ENCODE measurements at regions not wholly inside any gene's neighbourhood (a gene's known extent, or its start where the extent isn't known, plus 50 kb on each side); places are given as distances from the start of the nearest gene placed in this dataset.

DNA sequence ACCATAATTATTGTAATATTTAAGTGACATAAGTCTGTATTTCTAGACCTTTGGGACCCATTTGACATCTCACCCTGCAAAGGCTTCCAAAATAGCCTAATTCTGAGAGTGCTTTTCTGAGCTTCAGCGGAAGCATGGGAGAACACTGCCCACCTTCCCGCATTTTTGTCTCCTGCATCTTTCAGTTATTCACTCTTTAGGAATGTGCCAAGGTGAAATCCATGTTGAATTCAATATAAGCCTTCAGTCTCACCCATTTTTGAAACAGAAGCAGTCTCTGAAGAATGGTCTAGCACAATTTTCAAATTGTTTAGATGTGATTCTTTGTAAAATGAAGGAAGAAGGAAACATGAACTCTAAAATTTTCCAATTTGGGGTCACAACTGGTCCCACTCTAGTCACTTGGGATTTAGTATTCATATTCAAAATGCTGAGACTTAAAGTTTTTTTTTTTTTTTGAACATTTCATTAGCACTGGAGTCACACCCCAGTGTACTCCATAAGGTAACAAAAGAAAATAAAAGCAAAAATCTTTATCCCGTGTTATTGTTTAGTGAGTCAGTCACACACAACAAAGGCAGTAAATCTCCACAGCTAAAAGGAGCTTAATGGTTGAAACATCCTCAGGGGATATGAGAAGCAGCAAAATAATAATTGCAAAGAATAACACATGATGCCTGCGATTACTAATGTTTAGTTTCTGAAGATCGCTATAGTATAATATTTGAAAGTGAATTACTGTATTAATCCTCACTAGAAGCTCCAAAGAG lies 479.9 kb upstream of the BTBD3 start:
- no peak for DNase-seq

DNA sequence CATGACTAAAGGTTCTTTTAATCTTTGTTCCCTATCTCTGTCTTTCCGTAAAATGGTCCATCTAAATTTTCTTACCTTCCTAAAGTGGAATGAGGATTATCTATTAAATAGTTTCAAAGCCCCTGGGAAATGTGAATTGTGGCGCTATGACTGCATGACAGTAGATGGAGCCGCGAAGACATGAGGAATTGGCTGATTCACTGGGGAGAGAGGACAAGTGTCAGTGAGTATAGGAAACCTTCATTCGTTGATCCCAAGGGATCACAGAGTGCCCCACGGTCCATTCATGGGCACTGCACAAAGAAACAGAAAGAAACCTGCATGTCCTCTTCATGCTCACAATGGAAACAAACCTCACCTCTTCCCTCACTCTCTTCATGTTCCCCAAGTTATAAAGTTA lies 479.3 kb upstream of the BTBD3 start:
- DNase-seq: no peak

DNA sequence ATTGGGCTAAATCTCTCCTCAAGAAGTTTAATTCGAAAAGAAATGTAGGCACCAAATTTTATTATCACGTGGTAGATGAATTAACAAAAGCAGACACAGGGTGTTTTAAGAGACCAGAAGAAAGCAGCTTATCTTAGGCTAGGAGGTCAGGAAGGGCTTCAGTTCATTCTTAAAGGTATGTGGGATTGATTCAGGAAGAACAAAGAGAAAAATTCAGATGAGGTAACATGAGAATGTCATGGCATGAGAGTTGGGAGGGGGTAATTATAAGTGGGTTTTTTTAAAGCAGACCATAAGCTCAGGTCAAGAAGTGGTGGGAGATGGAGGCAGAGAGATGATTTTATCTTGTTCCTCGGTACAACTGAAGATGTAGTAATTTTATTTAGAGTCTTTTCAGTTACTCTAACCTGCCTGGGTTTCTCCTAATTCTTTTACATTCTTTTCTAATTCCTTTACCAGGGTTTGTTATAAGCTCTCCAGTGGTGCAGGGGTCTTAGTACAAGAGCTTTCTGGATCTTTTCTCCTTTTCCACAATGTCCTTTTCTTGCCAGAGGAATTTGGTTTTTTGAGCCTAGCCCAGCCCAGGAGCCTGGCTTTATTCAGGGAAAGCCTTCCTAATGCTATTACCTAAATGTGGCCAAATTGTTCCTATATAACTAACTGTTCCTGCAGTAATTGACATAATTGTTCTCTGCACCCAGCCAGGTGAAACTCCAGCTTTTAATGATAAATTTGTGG lies 474.1 kb upstream of the BTBD3 start:
- no peak for DNase-seq

GRCh38 chr20:11445161-11445560 lies 472.5 kb upstream of the BTBD3 start:
- DNase-seq: no peak

GRCh38 chr20:11445891-11446290 lies 471.8 kb upstream of the BTBD3 start:
- no peak for DNase-seq

DNA sequence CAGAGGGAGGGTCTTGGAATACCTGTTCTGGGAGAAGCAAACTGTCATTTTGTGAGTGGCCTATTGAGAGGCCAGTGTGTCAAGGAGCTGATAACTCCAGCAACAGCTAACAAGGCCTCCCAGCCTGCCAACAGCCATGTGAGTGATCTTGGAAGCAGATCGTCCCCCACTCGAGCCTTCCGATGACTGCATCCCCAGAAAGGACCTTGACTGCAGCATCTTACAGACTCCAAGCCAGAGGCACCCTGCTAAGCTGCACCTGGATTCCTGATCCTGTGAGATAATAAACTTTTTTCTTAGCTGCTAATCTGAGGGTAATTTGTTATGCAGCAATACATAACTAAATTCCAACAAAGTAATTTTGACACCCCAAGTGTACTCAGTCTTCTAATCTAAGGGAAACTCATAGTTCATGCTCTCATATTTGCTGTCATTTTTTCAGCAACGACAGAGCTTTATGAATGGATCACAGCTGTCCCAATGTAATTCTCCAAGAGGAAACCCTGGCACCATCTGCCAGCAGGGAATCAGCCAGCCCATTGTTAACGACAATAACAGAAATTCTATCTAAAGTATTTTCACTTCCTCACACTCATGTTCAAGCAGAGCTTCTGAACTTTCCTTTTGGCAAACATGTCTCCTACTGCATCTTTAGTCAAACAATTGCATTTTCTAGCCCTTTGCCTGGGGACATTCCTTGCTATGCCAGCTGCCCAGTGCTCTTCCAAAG lies 470.2 kb upstream of the BTBD3 start:
- no peak for DNase-seq

GRCh38 chr20:11448554-11448953 lies 469.1 kb upstream of the BTBD3 start:
- no peak for DNase-seq

DNA sequence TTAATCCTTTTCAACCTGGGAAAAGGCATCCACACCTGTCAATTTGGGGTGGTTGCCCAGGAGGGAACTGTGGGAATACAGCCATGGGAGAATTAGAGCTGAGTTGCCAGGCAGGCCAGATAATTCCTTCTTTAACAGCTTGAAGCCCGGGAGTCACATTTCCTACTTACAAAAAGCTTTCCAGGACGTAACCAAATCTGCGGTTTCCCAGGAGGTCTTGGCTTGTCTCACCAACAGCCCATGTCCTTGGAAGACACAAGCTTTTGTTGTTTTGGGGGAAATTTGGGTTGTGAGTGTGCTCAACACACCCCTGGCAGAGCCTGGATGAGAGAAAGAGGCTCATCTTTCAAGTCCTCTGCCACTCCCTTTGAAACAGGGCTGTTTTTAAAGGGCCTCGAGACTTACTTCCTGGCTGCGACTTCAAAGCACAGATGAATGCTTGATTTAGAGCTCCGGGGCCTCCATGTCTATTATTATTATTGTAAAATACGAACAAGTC lies 465.9 kb upstream of the BTBD3 start:
- no peak for DNase-seq

DNA sequence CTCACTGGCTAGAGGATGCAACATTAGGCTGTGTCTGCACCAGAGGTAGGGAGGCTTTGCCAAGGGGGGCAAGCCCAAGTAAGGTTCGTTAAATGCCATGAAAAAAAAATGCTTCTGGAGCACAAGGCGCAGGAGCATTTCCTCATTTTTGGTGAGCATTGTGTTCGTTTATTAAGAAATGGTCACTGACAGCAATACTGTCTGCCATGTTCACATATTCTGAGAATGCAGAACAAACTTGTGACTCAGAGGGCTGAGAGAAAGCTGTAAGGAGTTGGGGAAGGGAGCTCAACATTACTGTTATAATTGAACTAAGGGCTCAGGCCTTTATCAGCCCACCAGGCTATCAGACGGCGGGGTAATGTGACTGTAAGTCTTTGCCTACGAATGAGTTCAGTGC lies 465.4 kb upstream of the BTBD3 start:
- DNase-seq: no peak

DNA sequence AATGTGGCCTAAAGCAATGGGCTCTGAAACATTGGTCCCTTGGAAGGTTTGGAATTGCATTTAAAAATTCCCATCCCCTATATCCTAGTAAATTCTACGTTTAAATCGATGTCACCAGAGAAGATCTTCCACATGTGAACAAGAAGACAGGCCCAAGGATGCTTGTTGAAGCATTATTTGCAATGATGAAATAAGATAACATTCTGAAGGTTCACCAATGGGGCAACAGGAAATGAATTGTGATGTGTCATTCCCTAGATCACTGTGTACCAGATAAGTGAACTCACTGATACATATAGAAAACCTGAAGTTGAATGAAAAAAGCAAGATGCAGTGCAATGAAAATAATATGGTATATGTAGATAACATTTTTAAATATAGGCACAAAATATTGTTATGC lies 464.3 kb upstream of the BTBD3 start:
- DNase-seq: no peak

GRCh38 chr20:11454966-11455799 lies 462.5 kb upstream of the BTBD3 start:
- DNase-seq: no peak

- no peak for DNase-seq
These were observed 460.2 kb upstream of the BTBD3 start for GRCh38 chr20:11457488-11457887.

DNA sequence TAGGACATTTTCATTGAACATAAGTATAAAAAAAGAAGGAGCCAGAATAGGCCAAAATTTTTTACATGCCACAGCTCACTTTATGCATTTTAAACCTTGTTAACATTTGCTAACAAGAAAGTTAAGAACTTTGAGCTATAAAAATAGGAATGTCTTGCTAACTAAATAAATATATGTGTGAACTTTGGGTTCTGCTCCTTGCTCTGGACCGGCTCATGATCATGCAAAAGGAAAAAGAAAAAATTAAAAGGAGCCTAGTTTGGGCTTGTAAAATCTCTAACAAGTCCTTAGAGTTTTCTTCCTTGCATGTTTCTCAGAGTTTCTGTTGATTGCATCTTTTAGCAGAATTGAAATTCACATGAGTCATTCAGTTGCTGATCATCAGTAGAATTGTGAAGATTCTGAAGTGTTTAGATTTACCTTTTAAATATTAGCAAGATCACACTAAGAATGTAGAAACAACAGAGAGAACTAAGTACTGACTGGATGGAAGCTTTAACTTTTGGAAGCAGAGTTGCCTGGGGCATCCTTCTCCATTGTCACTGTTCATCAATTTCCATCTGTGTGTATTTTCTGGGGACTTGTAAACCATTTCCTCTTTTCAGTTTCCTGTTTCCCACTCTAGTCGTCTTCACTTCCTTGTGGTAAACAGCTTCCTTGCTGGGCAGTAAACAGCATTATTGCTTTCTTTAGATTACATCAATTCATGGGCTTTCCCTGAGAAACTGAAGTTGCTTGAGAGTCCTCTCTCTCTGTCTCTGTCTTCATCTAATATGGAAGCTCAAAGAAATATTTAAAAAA lies 458.4 kb upstream of the BTBD3 start:
- DNase-seq: no peak

DNA sequence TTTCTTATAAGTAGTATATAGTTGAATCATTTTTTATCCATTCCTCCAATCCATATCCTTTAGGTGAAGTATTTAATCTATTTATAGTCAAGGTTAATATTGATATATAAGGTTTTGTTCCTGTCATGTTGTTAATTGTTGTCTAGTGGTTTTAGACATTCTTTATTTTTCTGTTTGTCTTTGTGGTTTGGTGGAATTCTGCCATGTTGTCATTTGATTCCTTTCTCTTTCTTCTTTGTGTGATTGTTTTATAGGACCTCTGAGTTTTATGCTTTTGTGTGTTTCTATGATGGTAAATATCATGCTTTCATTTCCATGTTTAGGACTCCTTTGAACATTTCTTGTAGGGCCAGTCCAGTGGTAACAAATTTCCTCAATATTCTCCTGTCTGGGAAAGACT lies 450.3 kb upstream of the BTBD3 start:
- no peak for DNase-seq

DNA sequence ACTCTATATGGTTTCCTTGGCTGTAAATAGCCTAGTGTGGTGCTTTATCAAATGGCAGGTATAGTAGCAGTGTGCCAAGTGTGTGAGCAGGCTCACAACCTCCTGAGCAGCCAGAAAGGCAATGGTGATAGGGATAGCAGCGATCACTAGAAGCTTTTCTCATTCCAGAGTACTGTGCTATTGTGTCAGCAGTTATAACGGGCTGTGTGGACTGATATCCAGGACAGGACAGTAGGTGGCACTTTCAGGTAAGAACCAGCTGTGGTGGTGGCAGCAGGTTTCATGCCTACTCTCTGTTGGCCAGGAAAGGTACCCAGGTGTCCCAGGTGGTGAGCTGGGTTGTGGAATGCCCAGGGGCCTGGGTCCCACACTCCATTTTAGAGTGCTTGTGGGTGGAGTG lies 448.8 kb upstream of the BTBD3 start:
- DNase-seq: no peak

DNA sequence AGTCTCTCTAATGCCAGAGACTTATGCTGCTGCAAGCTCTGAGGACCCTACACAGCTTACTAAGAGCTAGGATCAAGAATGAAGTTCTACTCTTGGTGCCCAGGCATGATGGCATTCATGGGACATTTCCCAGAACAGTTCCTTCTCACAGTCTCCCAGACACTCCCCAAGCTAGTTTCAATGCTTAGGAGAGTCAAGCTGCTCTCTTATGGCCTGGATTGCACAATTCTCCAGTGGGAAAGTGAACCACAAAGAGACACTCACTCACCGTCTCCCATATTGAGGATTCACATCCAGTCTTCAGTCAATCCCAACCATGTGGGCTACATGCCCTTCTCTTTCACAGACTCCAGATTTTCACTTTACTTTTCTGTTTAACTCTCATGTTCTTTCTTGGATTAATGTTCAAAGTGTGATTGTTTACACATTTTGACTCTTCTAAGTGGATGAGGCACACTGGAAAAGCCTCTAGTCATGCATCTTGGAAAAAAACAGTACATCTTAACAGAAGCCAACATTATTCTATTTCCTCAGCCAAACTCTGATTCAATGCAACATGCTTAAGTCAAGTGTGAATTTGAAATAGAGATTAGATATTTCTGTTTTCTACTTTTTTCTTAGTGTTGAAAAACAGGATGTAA lies 447.8 kb upstream of the BTBD3 start:
- no peak for DNase-seq

DNA sequence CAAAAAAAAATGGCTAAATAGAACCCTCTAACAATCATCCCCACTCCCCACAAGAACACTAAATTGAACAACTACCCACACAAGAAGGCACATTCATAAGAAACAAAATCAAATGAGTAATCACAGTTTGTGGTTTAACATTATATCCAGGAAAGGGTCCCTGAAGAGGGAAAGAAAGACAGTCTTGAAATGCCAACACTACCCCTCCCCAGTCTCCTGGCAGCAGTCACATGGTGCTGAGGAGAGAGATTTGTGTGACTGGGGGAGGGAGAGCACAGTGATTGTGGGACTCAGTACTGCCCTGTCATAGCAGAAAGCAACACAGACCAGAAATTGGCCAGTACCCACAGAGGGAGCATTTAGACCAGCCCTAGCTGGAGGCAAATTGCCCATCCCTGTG lies 443.7 kb upstream of the BTBD3 start:
- no peak for DNase-seq

GRCh38 chr20:11483697-11484096 lies 434.0 kb upstream of the BTBD3 start:
- DNase-seq: no peak

DNA sequence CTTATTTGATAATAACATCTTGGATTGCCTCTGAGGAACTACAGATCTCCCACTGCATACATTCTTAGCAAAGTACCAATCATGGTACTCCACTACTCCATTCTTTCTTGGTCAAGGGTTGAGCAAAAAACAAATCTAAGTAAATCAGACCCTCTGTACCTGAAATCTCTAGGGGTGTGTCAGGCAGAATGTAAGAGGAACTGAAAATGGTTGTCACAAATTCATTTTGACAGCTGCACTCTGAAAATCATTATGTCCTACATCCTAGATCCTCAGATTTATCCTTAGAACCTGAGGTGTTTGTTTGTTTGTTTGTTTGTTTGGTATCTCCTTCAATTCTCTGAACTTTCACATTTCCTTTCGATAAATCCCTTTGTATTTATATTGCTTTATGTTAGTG lies 433.2 kb upstream of the BTBD3 start:
- no peak for DNase-seq

- DNase-seq: no peak
These were observed 425.3 kb upstream of the BTBD3 start for GRCh38 chr20:11492386-11492785.

GRCh38 chr20:11492846-11493245 lies 424.8 kb upstream of the BTBD3 start:
- no peak for DNase-seq

Data from activated CD4-positive, alpha-beta T cell treated with anti-CD3 and anti-CD28 coated beads, Interleukin-2, amount 50 U/mL, for 16 hours (primary cell).